A673 (cell line): ENCODE measurements at regions not wholly inside any gene's neighbourhood (a gene's known extent, or its start where the extent isn't known, plus 50 kb on each side); places are given as distances from the start of the nearest gene placed in this dataset.

Source experiments
- EZH2 ChIP-seq: fragments of 200-600 bp; sonication (generic); IDR thresholded peaks from 2 replicates; pipeline ENCODE4 v1.6.1; 2017; ENCODE audit warnings: borderline replicate concordance, low read depth, mild to moderate bottlenecking, mixed read lengths, antibody characterized with exemption, low read length; ENCODE audit not compliant: poor library complexity, severe bottlenecking
- TF ChIP-seq, protein P1 (sequence below): fragments of 300-800, 200-600 bp; sonication (generic); conservative IDR thresholded peaks from 2 replicates; pipeline ENCODE4 v1.5.1; 2017; ENCODE audit warnings: low read depth, mild to moderate bottlenecking, antibody characterized with exemption, low read length, moderate library complexity, mixed read lengths

DNA sequence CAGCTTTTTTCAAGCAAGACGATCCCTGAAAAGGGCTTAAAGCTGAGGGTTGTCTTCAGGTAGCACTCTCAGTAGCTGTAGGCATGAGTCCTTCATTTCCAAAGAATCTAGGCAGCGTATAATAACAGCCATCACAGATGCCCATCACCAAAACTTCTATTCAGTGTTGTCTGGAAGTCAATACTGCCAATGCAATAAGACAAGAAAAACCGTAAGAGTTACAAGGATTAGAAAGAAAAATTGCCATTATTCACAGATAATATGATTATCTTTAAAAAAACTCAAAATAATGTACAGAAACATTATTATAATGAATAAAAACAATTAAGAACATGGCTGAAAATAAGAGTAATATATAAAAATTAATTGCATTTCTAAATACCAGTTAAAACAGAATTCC is 208.2 kb upstream of the ADRA1B start:
- TF ChIP-seq, protein P1, sequence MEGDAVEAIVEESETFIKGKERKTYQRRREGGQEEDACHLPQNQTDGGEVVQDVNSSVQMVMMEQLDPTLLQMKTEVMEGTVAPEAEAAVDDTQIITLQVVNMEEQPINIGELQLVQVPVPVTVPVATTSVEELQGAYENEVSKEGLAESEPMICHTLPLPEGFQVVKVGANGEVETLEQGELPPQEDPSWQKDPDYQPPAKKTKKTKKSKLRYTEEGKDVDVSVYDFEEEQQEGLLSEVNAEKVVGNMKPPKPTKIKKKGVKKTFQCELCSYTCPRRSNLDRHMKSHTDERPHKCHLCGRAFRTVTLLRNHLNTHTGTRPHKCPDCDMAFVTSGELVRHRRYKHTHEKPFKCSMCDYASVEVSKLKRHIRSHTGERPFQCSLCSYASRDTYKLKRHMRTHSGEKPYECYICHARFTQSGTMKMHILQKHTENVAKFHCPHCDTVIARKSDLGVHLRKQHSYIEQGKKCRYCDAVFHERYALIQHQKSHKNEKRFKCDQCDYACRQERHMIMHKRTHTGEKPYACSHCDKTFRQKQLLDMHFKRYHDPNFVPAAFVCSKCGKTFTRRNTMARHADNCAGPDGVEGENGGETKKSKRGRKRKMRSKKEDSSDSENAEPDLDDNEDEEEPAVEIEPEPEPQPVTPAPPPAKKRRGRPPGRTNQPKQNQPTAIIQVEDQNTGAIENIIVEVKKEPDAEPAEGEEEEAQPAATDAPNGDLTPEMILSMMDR: no peak
- no peak for TF ChIP-seq EZH2
